ENCODE measurements at regions not wholly inside any gene's neighbourhood (a gene's known extent, or its start where the extent isn't known, plus 50 kb on each side); places are given as distances from the start of the nearest gene placed in this dataset.

- no peak for TF ChIP-seq CTCF (conservative IDR thresholded peaks at IDR 0.05)
- no peaks in the 10 kb centered on the region for H3K9me3 Mint-ChIP-seq
- no peak overlapping the region for H3K27ac Mint-ChIP-seq
- no peak overlapping the region for H3K4me3 Mint-ChIP-seq
- H3K27me3 Mint-ChIP-seq = no peaks in the 10 kb centered on the region
- no peaks in the 10 kb centered on the region for H3K4me1 Mint-ChIP-seq (ENCODE audit: unreplicated experiment)
- DNase-seq (ENCODE audit: extremely low spot score, unreplicated experiment) = no peak
- peaks cover 7% of the 10 kb centered on the region for H3K36me3 Mint-ChIP-seq
Observed at GRCh38 chr11:71075871-71076420, 176.4 kb downstream of the SHANK2 start.

- Mint-ChIP-seq H3K27me3 (no peaks in the 10 kb centered on the region), H3K36me3 (peaks cover 7% of the 10 kb centered on the region), H3K4me1 (ENCODE audit: unreplicated experiment) (no peaks in the 10 kb centered on the region), H3K4me3 (no peak overlapping the region), H3K27ac (no peak overlapping the region), H3K9me3 (no peaks in the 10 kb centered on the region)
- TF ChIP-seq CTCF (conservative IDR thresholded peaks at IDR 0.05) = no peak
- no peak for DNase-seq (ENCODE audit: extremely low spot score, unreplicated experiment)
Observed at GRCh38 chr11:71075116-71075720, 177.2 kb downstream of the SHANK2 start.

GRCh38 chr11:71071736-71072509, 180.5 kb downstream of the SHANK2 start:
- Mint-ChIP-seq H3K4me3 (no peak overlapping the region), H3K27me3 (no peaks in the 10 kb centered on the region), H3K36me3 (peaks cover 7% of the 10 kb centered on the region), H3K27ac (no peak overlapping the region), H3K4me1 (ENCODE audit: unreplicated experiment) (no peaks in the 10 kb centered on the region), H3K9me3 (no peaks in the 10 kb centered on the region)
- no peak for TF ChIP-seq CTCF (conservative IDR thresholded peaks at IDR 0.05)
- DNase-seq (ENCODE audit: extremely low spot score, unreplicated experiment) = no peak

- H3K27ac Mint-ChIP-seq = no peak overlapping the region
- no peaks in the 10 kb centered on the region for H3K9me3 Mint-ChIP-seq
- DNase-seq (ENCODE audit: extremely low spot score, unreplicated experiment) = no peak
- no peak overlapping the region for H3K4me3 Mint-ChIP-seq
- TF ChIP-seq CTCF (conservative IDR thresholded peaks at IDR 0.05) = no peak
- peaks cover 3% of the 10 kb centered on the region for H3K36me3 Mint-ChIP-seq
- H3K27me3 Mint-ChIP-seq = no peaks in the 10 kb centered on the region
- no peaks in the 10 kb centered on the region for H3K4me1 Mint-ChIP-seq (ENCODE audit: unreplicated experiment)
Observed at GRCh38 chr11:71070490-71071453, 181.6 kb downstream of the SHANK2 start.

- no peak overlapping the region for H3K27ac Mint-ChIP-seq
- H3K4me1 Mint-ChIP-seq (ENCODE audit: unreplicated experiment) = peaks cover 8% of the 10 kb centered on the region
- no peak for TF ChIP-seq CTCF (conservative IDR thresholded peaks at IDR 0.05)
- peaks cover 3% of the 10 kb centered on the region for H3K36me3 Mint-ChIP-seq
- H3K9me3 Mint-ChIP-seq = no peaks in the 10 kb centered on the region
- no peak overlapping the region for H3K4me3 Mint-ChIP-seq
- no peaks in the 10 kb centered on the region for H3K27me3 Mint-ChIP-seq
- DNase-seq (ENCODE audit: extremely low spot score, unreplicated experiment) = no peak
Observed at GRCh38 chr11:71068963-71069362, 183.4 kb downstream of the SHANK2 start.
